H1 (cell line): ENCODE measurements at regions not wholly inside any gene's neighbourhood (a gene's known extent, or its start where the extent isn't known, plus 50 kb on each side); places are given as distances from the start of the nearest gene placed in this dataset.
A peak's percentile ranks its signal among the peaks of the same experiment; 100 is the strongest.

ENCODE experiments used
- CTCF ChIA-PET: fragments of 300-600 bp; sonication (Branson Sonifier 250); formaldehyde crosslinking; loops from one replicate; lab custom pipeline; 2021; ENCODE audit not compliant: partially characterized antibody; lab: Charles Lee
- POLR2A ChIA-PET: fragments of 300-600 bp; sonication (Branson Sonifier 250); formaldehyde crosslinking; loops from one replicate; lab custom pipeline; 2021; ENCODE audit warnings: inconsistent platforms; ENCODE audit not compliant: partially characterized antibody; lab: Charles Lee
- DNase-seq, 2 experiments: peaks; one replicate each; pipeline versions ENCODE4 v3.0.0 to v3.0.0-alpha.2; 2010 to 2022; ENCODE audit warnings: low spot score in 2 of 2, low read depth in 1 of 2, mixed read lengths in 1 of 2
- FAIRE-seq: peaks from 2 replicates; lab custom pipeline; 2011; peaks lifted over from hg19 to GRCh38; lab: Jason Lieb, UNC
- H2AFZ ChIP-seq: 2 replicates; pipeline ENCODE4 v1.8.1; 2012; ENCODE audit warnings: low read length, inconsistent platforms
- H2AK5ac ChIP-seq: 2 replicates; pipeline ENCODE4 v1.6.1; 2013; ENCODE audit warnings: low read depth, low read length
- H2BK120ac ChIP-seq: replicated peaks from 2 replicates; pipeline ENCODE3; 2013; ENCODE audit warnings: low read depth, low read length, inconsistent platforms
- H2BK12ac ChIP-seq: 2 replicates; pipeline ENCODE4 v1.6.1; 2013; ENCODE audit warnings: low read depth, low read length
- H2BK15ac ChIP-seq: 2 replicates; pipeline ENCODE4 v1.6.1; 2013; ENCODE audit warnings: low read length
- H2BK20ac ChIP-seq: 2 replicates; pipeline ENCODE4 v1.6.1; 2013; ENCODE audit warnings: low read length
- H2BK5ac ChIP-seq: 2 replicates; pipeline ENCODE4 v1.6.1; 2013; ENCODE audit warnings: low read depth, low read length
- H3K14ac ChIP-seq: 2 replicates; pipeline ENCODE4 v1.6.1; 2013; ENCODE audit warnings: inconsistent platforms; ENCODE audit not compliant: insufficient read length
- H3K18ac ChIP-seq: 2 replicates; pipeline ENCODE4 v1.6.1; 2013; ENCODE audit warnings: low read length; ENCODE audit errors: extremely low read depth
- H3K23ac ChIP-seq: 2 replicates; pipeline ENCODE4 v1.6.1; 2013; ENCODE audit warnings: inconsistent platforms; ENCODE audit not compliant: insufficient read length
- H3K23me2 ChIP-seq: 2 replicates; pipeline ENCODE4 v1.6.1; 2013; ENCODE audit warnings: low read depth, low read length
- H3K27ac ChIP-seq: 2 replicates; pipeline ENCODE4 v1.6.1; 2011; ENCODE audit warnings: low read depth, low read length, inconsistent platforms
- H3K27me3 ChIP-seq, 4 experiments: replicated peaks in 1 of 4; 1 replicate in 1 of 4; 2 replicates in 3 of 4; pipeline versions ENCODE4 v1.6.1 to v1.8.1; 2011 to 2013; ENCODE audit warnings: low read length in 3 of 4, mild to moderate bottlenecking in 3 of 4, inconsistent platforms in 2 of 4, mixed read lengths in 2 of 4, moderate library complexity in 1 of 4; ENCODE audit not compliant: control insufficient read depth in 3 of 4, insufficient read depth in 3 of 4; ENCODE audit errors: extremely low read depth in 1 of 4
- H3K36me3 ChIP-seq, 4 experiments: 2 replicates each; pipeline versions ENCODE4 v1.6.1 to v1.8.1; 2011 to 2013; ENCODE audit warnings: mild to moderate bottlenecking in 4 of 4, low read length in 3 of 4, moderate library complexity in 2 of 4, control low read depth in 1 of 4, inconsistent platforms in 1 of 4; ENCODE audit not compliant: insufficient read depth in 4 of 4, control insufficient read depth in 2 of 4
- H3K4ac ChIP-seq: replicated peaks from 2 replicates; pipeline ENCODE3; 2013; ENCODE audit warnings: low read length, low read depth, mixed read lengths, inconsistent platforms; ENCODE audit not compliant: insufficient read length
- H3K4me1 ChIP-seq, 4 experiments: replicated peaks in 1 of 4; 1 replicate in 1 of 4; 2 replicates in 3 of 4; pipeline versions ENCODE4 v1.6.1 to v1.8.1; 2011 to 2013; ENCODE audit warnings: low read length in 3 of 4, inconsistent platforms in 2 of 4, mixed read lengths in 1 of 4; ENCODE audit not compliant: insufficient read depth in 4 of 4, control insufficient read depth in 3 of 4
- H3K4me2 ChIP-seq, 2 experiments: 2 replicates each; pipeline versions ENCODE4 v1.6.1 to v1.8.1; 2011 to 2013; ENCODE audit warnings: low read depth in 2 of 2, low read length in 2 of 2, control low read depth in 1 of 2, inconsistent platforms in 1 of 2, mild to moderate bottlenecking in 1 of 2; ENCODE audit not compliant: insufficient read depth in 1 of 2
- H3K4me3 ChIP-seq, 4 experiments: fragments of 200-600, 300-600 bp in 1 of 4; sonication (generic), shearing (Covaris generic), sonication (Bioruptor Twin) in 1 of 4; 2 replicates each; pipeline versions ENCODE4 v1.5.1 to v1.8.1; 2011 to 2016; ENCODE audit warnings: low read length in 4 of 4, low read depth in 3 of 4, control low read depth in 2 of 4, inconsistent platforms in 2 of 4, mild to moderate bottlenecking in 2 of 4, mixed read lengths in 1 of 4, moderate library complexity in 1 of 4; ENCODE audit not compliant: insufficient read depth in 2 of 4; ENCODE audit errors: extremely low read depth in 1 of 4
- H3K56ac ChIP-seq: replicated peaks from 2 replicates; pipeline ENCODE3; 2013; ENCODE audit warnings: low read depth, mild to moderate bottlenecking, mixed read lengths, low read length, inconsistent platforms; ENCODE audit not compliant: insufficient read length
- H3K79me1 ChIP-seq: 2 replicates; pipeline ENCODE4 v1.6.1; 2013; ENCODE audit warnings: low read depth, low read length, control low read depth
- H3K79me2 ChIP-seq, 2 experiments: 2 replicates each; pipeline versions ENCODE4 v1.6.1 to v1.8.1; 2012 to 2013; ENCODE audit warnings: low read length in 2 of 2, mild to moderate bottlenecking in 2 of 2, inconsistent platforms in 1 of 2; ENCODE audit not compliant: insufficient read depth in 2 of 2, control insufficient read depth in 1 of 2
- H3K9ac ChIP-seq, 4 experiments: replicated peaks in 1 of 4; 1 replicate in 1 of 4; 2 replicates in 3 of 4; pipeline versions ENCODE4 v1.6.1 to v1.8.1; 2011 to 2013; ENCODE audit warnings: low read depth in 3 of 4, low read length in 3 of 4, control low read depth in 2 of 4, mild to moderate bottlenecking in 2 of 4, moderate library complexity in 2 of 4, inconsistent platforms in 1 of 4; ENCODE audit errors: extremely low read depth in 1 of 4
- H3K9me3 ChIP-seq, 2 experiments: 2 replicates each; pipeline versions ENCODE4 v1.6.1 to v1.8.1; 2012 to 2013; ENCODE audit warnings: mild to moderate bottlenecking in 2 of 2, moderate library complexity in 2 of 2, control low read depth in 1 of 2, inconsistent platforms in 1 of 2, low read depth in 1 of 2, low read length in 1 of 2, mixed read lengths in 1 of 2; ENCODE audit not compliant: insufficient read depth in 2 of 2
- H4K20me1 ChIP-seq, 2 experiments: replicated peaks in 1 of 2; 2 replicates each; pipeline versions ENCODE3 to v1.8.1; 2011 to 2013; ENCODE audit warnings: inconsistent platforms in 2 of 2, low read length in 2 of 2, mild to moderate bottlenecking in 1 of 2; ENCODE audit not compliant: insufficient read depth in 2 of 2, control insufficient read depth in 1 of 2
- H4K5ac ChIP-seq: 2 replicates; pipeline ENCODE4 v1.6.1; 2013; ENCODE audit warnings: low read length, low read depth, mixed read lengths, inconsistent platforms; ENCODE audit not compliant: insufficient read length
- H4K8ac ChIP-seq: 2 replicates; pipeline ENCODE4 v1.8.0; 2013; ENCODE audit warnings: mild to moderate bottlenecking, moderate library complexity, low read length, inconsistent platforms; ENCODE audit not compliant: insufficient read depth; ENCODE audit errors: extremely low read depth
- H4K91ac ChIP-seq: replicated peaks from 2 replicates; pipeline ENCODE3; 2013; ENCODE audit warnings: low read length, mixed read lengths, inconsistent platforms; ENCODE audit not compliant: insufficient read length
- CHD2 ChIP-seq: IDR thresholded peaks from 2 replicates; pipeline ENCODE4 v1.6.1; 2012; ENCODE audit warnings: low read length, improper control_type of control experiment
- JUN ChIP-seq: IDR thresholded peaks from 2 replicates; pipeline ENCODE4 v1.6.1; 2011; ENCODE audit warnings: low read depth, mild to moderate bottlenecking, improper control_type of control experiment, low read length
- KDM1A ChIP-seq: fragments of 200-600, 300-600 bp; sonication (generic); IDR thresholded peaks from 2 replicates; pipeline ENCODE4 v1.7.1; 2016; ENCODE audit warnings: mild to moderate bottlenecking, low read length, borderline replicate concordance
- NANOG ChIP-seq: IDR thresholded peaks from 2 replicates; pipeline ENCODE4 v1.6.1; 2011; ENCODE audit warnings: low read length, low read depth, mild to moderate bottlenecking, inconsistent platforms; ENCODE audit not compliant: insufficient read depth, poor library complexity, severe bottlenecking
- NRF1 ChIP-seq: IDR thresholded peaks from 2 replicates; pipeline ENCODE4 v1.6.1; 2011; ENCODE audit warnings: mild to moderate bottlenecking, low read depth, low read length, improper control_type of control experiment
- RAD21 ChIP-seq, 2 experiments: IDR thresholded peaks in 1 of 2; conservative IDR thresholded peaks in 1 of 2; 2 replicates each; pipeline ENCODE4 v1.6.1; 2011; ENCODE audit warnings: low read depth in 2 of 2, low read length in 2 of 2, improper control_type of control experiment in 1 of 2, inconsistent platforms in 1 of 2, mild to moderate bottlenecking in 1 of 2, moderate library complexity in 1 of 2
- RFX5 ChIP-seq: IDR thresholded peaks from 2 replicates; pipeline ENCODE4 v1.6.1; 2011; ENCODE audit warnings: low read depth, low read length, improper control_type of control experiment, borderline replicate concordance
- SIRT6 ChIP-seq: IDR thresholded peaks from one replicate; pipeline ENCODE4 v1.7.1; 2012; ENCODE audit warnings: low read length, inconsistent platforms
- WGBS, 2 experiments: shearing (Covaris generic) in 1 of 2; methylation state at CpG; one replicate each; pipeline versions ENCODE4 v1.1.6 to v1.1.7; 2013 to 2015; ENCODE audit warnings: low lambda C conversion rate in 2 of 2, mixed read lengths in 2 of 2, inconsistent platforms in 1 of 2, low coverage in 1 of 2, missing lambda C conversion rate in 1 of 2; ENCODE audit not compliant: insufficient replicate concordance in 2 of 2, insufficient coverage in 1 of 2, insufficient read length in 1 of 2; ENCODE audit errors: extremely low coverage in 1 of 2, missing lambda C conversion rate in 1 of 2; 5-methylcytosine and 5-hydroxymethylcytosine counted together
- TF ChIP-seq, protein P1 (sequence below), 3 experiments: IDR thresholded peaks; 1 replicate in 2 of 3; 2 replicates in 1 of 3; pipeline versions ENCODE4 v1.5.1 to v1.6.1; 2011; ENCODE audit warnings: low read length in 3 of 3, mild to moderate bottlenecking in 3 of 3, inconsistent platforms in 2 of 3, low read depth in 1 of 3, moderate library complexity in 1 of 3; ENCODE audit not compliant: insufficient read depth in 1 of 3; ENCODE audit errors: control extremely low read depth in 1 of 3

DNA sequence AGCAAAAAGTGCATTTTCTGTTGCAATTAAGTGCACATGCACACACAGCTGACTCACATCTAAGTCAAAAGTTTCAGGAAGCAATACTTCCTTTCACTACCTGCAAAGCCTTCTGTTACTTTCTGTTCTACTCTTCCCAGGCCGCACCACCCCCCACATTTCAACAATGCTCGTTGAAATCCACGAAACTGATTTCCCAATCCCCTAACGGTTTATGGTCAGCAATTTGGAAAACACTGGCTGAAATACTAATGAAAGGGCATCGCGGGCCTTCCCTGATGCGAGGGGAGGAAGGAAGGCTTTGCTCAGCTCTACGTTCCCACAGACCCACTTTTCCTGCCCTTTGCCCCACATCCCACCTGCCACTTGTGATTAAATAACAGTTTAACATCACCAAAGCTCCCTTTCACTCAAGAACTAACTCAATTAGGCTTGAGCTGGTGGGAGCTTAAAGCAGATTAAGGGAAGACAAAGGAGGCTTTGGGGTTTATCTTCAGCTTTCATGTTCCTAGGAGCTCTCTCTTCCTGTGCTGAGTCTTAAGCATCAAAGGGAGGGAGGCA is 243.2 kb upstream of the RAB4A start:
- no peak overlapping the region for H4K8ac ChIP-seq
- H3K56ac ChIP-seq, result no peak overlapping the region
- peak overlapping the region; percentile 16; the same call in 1 of the 2 replicates for H2BK5ac ChIP-seq
- H2BK12ac ChIP-seq, result peak overlapping the region; percentile 21; the same call in 1 of the 2 replicates
- H3K4ac ChIP-seq, result no peak overlapping the region
- H3K36me3 ChIP-seq, result no peaks in the 10 kb centered on the region
- H3K14ac ChIP-seq, result no peak overlapping the region
- H3K4me1 ChIP-seq, result peaks cover 12 to 26% (median 22%) of the 10 kb centered on the region in 4 experiments
- peak in 1 of 2 experiments; percentile 49 for DNase-seq
- H2BK20ac ChIP-seq, result peak overlapping the region; percentile 56; the same call in 1 of the 2 replicates
- no peak overlapping the region for H2BK15ac ChIP-seq
- H3K79me2 ChIP-seq, result no peaks in the 10 kb centered on the region
- no peak overlapping the region for H4K91ac ChIP-seq
- peak overlapping the region; percentile 25; the same call in 1 of the 2 replicates for H3K18ac ChIP-seq
- no peak overlapping the region; the same call in 1 of the 2 replicates for H3K27ac ChIP-seq
- H3K9me3 ChIP-seq, result no peaks in the 10 kb centered on the region
- peak overlapping the region in 1 of 4 experiments; percentile 10; a peak in 2 of 8 replicates for H3K4me3 ChIP-seq
- ChIA-PET CTCF (interaction anchor here (0.5 to 2.1 kb wide), 4 partner anchors 31 to 456 kb away, joined by 3 to 9 read pairs (median 3); no protein-coding TSS in a partner anchor), POLR2A (interaction anchor here (1.5 kb wide), 1 partner anchor 65 kb away, joined by 4 read pairs; no protein-coding TSS in a partner anchor)
- no peak overlapping the region; the same call in 1 of the 2 replicates for H2AK5ac ChIP-seq
- H3K23ac ChIP-seq, result no peak overlapping the region
- FAIRE-seq, result no peak
- no peak overlapping the region for H2AFZ ChIP-seq
- WGBS, 2 experiments, result 16% methylated on average over 7 of the region's 8 CpGs; no CpG with 5 or more reads in 1 of the 2 experiments
- H3K79me1 ChIP-seq, result no peaks in the 10 kb centered on the region
- peaks cover 4% of the 10 kb centered on the region; the same call in 1 of the 2 replicates for H3K23me2 ChIP-seq
- H3K9ac ChIP-seq, result no peak overlapping the region; a peak in 1 of 7 replicates
- no peaks in the 10 kb centered on the region for H4K20me1 ChIP-seq
- peak overlapping the region; percentile 39 for H2BK120ac ChIP-seq
- peak overlapping the region; percentile 41 to 58 for H3K4me2 ChIP-seq
- no peak overlapping the region for H4K5ac ChIP-seq
- peaks cover 0 to 9% (median 5%) of the 10 kb centered on the region in 4 experiments; a peak in 4 of 7 replicates for H3K27me3 ChIP-seq
- no peak for TF ChIP-seq SIRT6
- TF ChIP-seq RAD21 (IDR thresholded peaks at IDR 0.05 in 1 of 2, conservative IDR thresholded peaks at IDR 0.05 in 1 of 2; ENCODE audit: low read depth in 2 of 2, low read length in 2 of 2), result peak in 1 of 2 experiments; percentile 12; a peak in 1 of 4 replicates
- TF ChIP-seq, protein P1, sequence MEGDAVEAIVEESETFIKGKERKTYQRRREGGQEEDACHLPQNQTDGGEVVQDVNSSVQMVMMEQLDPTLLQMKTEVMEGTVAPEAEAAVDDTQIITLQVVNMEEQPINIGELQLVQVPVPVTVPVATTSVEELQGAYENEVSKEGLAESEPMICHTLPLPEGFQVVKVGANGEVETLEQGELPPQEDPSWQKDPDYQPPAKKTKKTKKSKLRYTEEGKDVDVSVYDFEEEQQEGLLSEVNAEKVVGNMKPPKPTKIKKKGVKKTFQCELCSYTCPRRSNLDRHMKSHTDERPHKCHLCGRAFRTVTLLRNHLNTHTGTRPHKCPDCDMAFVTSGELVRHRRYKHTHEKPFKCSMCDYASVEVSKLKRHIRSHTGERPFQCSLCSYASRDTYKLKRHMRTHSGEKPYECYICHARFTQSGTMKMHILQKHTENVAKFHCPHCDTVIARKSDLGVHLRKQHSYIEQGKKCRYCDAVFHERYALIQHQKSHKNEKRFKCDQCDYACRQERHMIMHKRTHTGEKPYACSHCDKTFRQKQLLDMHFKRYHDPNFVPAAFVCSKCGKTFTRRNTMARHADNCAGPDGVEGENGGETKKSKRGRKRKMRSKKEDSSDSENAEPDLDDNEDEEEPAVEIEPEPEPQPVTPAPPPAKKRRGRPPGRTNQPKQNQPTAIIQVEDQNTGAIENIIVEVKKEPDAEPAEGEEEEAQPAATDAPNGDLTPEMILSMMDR (IDR thresholded peaks at IDR 0.05; ENCODE audit: control extremely low read depth in 1 of 3, insufficient read depth in 1 of 3, low read depth in 1 of 3, low read length in 3 of 3), result no peak
- TF ChIP-seq NANOG, result peak; percentile 95
- 0 out of 2 replicates have a peak, but pooled peaks have one; percentile 36 for TF ChIP-seq KDM1A
- no peak for TF ChIP-seq NRF1
- TF ChIP-seq RFX5, result no peak
- TF ChIP-seq CHD2, result no peak
- no peak for TF ChIP-seq JUN
